Activated B cell treated with CpG ODN at 0.5 μM for 24 hours (primary cell): ENCODE measurements at regions not wholly inside any gene's neighbourhood (a gene's known extent, or its start where the extent isn't known, plus 50 kb on each side); places are given as distances from the start of the nearest gene placed in this dataset.

Experiments used
- ATAC-seq: fragments of 200-7000 bp; cut with Tn5 transposase; one replicate; pipeline ENCODE4 v1.10.0; 2021; ENCODE audit warnings: low read depth, mild to moderate bottlenecking, moderate library complexity
- CTCF ChIA-PET: fragments of 350-600 bp; sonication (Branson Sonifier 250); formaldehyde crosslinking; loops from one replicate; lab custom pipeline; 2021; ENCODE audit warnings: antibody characterized with exemption; lab: Charles Lee
- POLR2A ChIA-PET: fragments of 350-600 bp; sonication (Branson Sonifier 250); formaldehyde crosslinking; loops from one replicate; lab custom pipeline; 2021; ENCODE audit warnings: antibody characterized with exemption; lab: Charles Lee
- DNase-seq: peaks from one replicate; pipeline ENCODE4 v3.0.0; 2022
- H3K27ac Mint-ChIP-seq: one replicate; pipeline ENCODE4 v1.8.0; 2020; ENCODE audit warnings: mixed read lengths
- H3K27me3 Mint-ChIP-seq: one replicate; pipeline ENCODE4 v1.8.0; 2021; ENCODE audit warnings: mixed read lengths
- H3K36me3 Mint-ChIP-seq: one replicate; pipeline ENCODE4 v1.8.0; 2021; ENCODE audit warnings: low read depth, mixed read lengths
- H3K4me1 Mint-ChIP-seq: one replicate; pipeline ENCODE4 v1.8.0; 2021; ENCODE audit warnings: mixed read lengths
- H3K4me3 Mint-ChIP-seq: one replicate; pipeline ENCODE4 v1.8.0; 2020; ENCODE audit warnings: mild to moderate bottlenecking, mixed read lengths
- H3K9me3 Mint-ChIP-seq: one replicate; pipeline ENCODE4 v1.8.0; 2020; ENCODE audit warnings: mixed read lengths
- CTCF ChIP-seq: fragments of 200-600 bp; IDR thresholded peaks from one replicate; pipeline ENCODE4 v1.8.0; 2022; ENCODE audit warnings: antibody characterized with exemption, mild to moderate bottlenecking
- intact Hi-C: fragments of 100-400 bp; cut with micrococcal nuclease; formaldehyde crosslinking; loops from one replicate; pipeline ENCODE4 v1.15.1; 2024

GRCh38 chr12:58372298-58372697, 430.9 kb downstream of the ATP23 start:
- ChIA-PET POLR2A (no interaction called here), CTCF (no interaction called here)
- no peaks in the 10 kb centered on the region for H3K27me3 Mint-ChIP-seq
- H3K4me1 Mint-ChIP-seq, result no peaks in the 10 kb centered on the region
- no peak overlapping the region for H3K4me3 Mint-ChIP-seq
- intact Hi-C loops, result no loop called here
- TF ChIP-seq CTCF, result no peak
- no peaks in the 10 kb centered on the region for H3K36me3 Mint-ChIP-seq
- DNase-seq (no peak), ATAC-seq (no peak)
- no peak overlapping the region for H3K27ac Mint-ChIP-seq
- peaks cover 3% of the 10 kb centered on the region for H3K9me3 Mint-ChIP-seq

- CTCF ChIA-PET, result no interaction called here
- POLR2A ChIA-PET, result no interaction called here
- intact Hi-C loops, result no loop called here
- no peak overlapping the region for H3K27ac Mint-ChIP-seq
- no peaks in the 10 kb centered on the region for H3K9me3 Mint-ChIP-seq
- peaks cover 3% of the 10 kb centered on the region for H3K27me3 Mint-ChIP-seq
- H3K36me3 Mint-ChIP-seq, result no peaks in the 10 kb centered on the region
- ATAC-seq, result no peak
- no peak for TF ChIP-seq CTCF
- no peak for DNase-seq
- H3K4me3 Mint-ChIP-seq, result no peak overlapping the region
- H3K4me1 Mint-ChIP-seq, result no peaks in the 10 kb centered on the region
These were observed 436.7 kb downstream of the ATP23 start for GRCh38 chr12:58378028-58378427.

- no peak overlapping the region for H3K27ac Mint-ChIP-seq
- H3K27me3 Mint-ChIP-seq, result peaks cover 6% of the 10 kb centered on the region
- ATAC-seq, result no peak
- H3K4me3 Mint-ChIP-seq, result no peak overlapping the region
- ChIA-PET POLR2A (no interaction called here), CTCF (no interaction called here)
- H3K4me1 Mint-ChIP-seq, result no peaks in the 10 kb centered on the region
- intact Hi-C loops, result no loop called here
- TF ChIP-seq CTCF, result no peak
- no peaks in the 10 kb centered on the region for H3K9me3 Mint-ChIP-seq
- DNase-seq, result no peak
- H3K36me3 Mint-ChIP-seq, result no peaks in the 10 kb centered on the region
These were observed 440.2 kb downstream of the ATP23 start for GRCh38 chr12:58381546-58381945.

- no peak for TF ChIP-seq CTCF
- no peaks in the 10 kb centered on the region for H3K9me3 Mint-ChIP-seq
- H3K4me1 Mint-ChIP-seq, result no peaks in the 10 kb centered on the region
- H3K4me3 Mint-ChIP-seq, result no peak overlapping the region
- intact Hi-C loops, result no loop called here
- H3K36me3 Mint-ChIP-seq, result no peaks in the 10 kb centered on the region
- ATAC-seq (no peak), DNase-seq (no peak)
- H3K27ac Mint-ChIP-seq, result no peak overlapping the region
- ChIA-PET CTCF (no interaction called here), POLR2A (no interaction called here)
- peaks cover 6% of the 10 kb centered on the region for H3K27me3 Mint-ChIP-seq
These were observed 442.8 kb downstream of the ATP23 start for GRCh38 chr12:58384196-58384595.

GRCh38 chr12:58386136-58386535, 444.8 kb downstream of the ATP23 start:
- no peak for TF ChIP-seq CTCF
- peaks cover 4% of the 10 kb centered on the region for H3K27me3 Mint-ChIP-seq
- no peak for DNase-seq
- ATAC-seq, result no peak
- intact Hi-C loops, result no loop called here
- ChIA-PET POLR2A (no interaction called here), CTCF (no interaction called here)
- H3K4me3 Mint-ChIP-seq, result no peak overlapping the region
- no peak overlapping the region for H3K27ac Mint-ChIP-seq
- no peaks in the 10 kb centered on the region for H3K4me1 Mint-ChIP-seq
- no peaks in the 10 kb centered on the region for H3K9me3 Mint-ChIP-seq
- no peaks in the 10 kb centered on the region for H3K36me3 Mint-ChIP-seq
